ENCODE measurements at regions not wholly inside any gene's neighbourhood (a gene's known extent, or its start where the extent isn't known, plus 50 kb on each side); places are given as distances from the start of the nearest gene placed in this dataset.
A peak's percentile ranks its signal among the peaks of the same experiment; 100 is the strongest.

GRCh38 chr2:242056026-242056425 is 186.5 kb downstream of the RTP5 start:
- no peak overlapping the region for H3K4me2 ChIP-seq (ENCODE audit: insufficient read depth in 1 of 2, low read depth in 2 of 2, low read length in 2 of 2)
- no peak overlapping the region for H3K27ac ChIP-seq (ENCODE audit: low read depth, low read length)
- no peak overlapping the region for H4K5ac ChIP-seq (ENCODE audit: insufficient read length, low read depth, low read length)
- no peak overlapping the region for H3K9ac ChIP-seq (replicated peaks in 1 of 4; ENCODE audit: extremely low read depth in 1 of 4, low read depth in 3 of 4, low read length in 3 of 4)
- DNase-seq (ENCODE audit: low read depth in 1 of 2, low spot score in 2 of 2) (peak in 1 of 2 experiments; percentile 8), FAIRE-seq (no peak)
- no peak overlapping the region for H3K4ac ChIP-seq (replicated peaks; ENCODE audit: insufficient read length, low read depth, low read length)
- H3K79me1 ChIP-seq (ENCODE audit: low read depth, low read length): no peaks in the 10 kb centered on the region
- H3K14ac ChIP-seq (ENCODE audit: insufficient read length): no peak overlapping the region
- H2BK20ac ChIP-seq (ENCODE audit: low read length): no peak overlapping the region
- H3K18ac ChIP-seq (ENCODE audit: extremely low read depth, low read length): no peak overlapping the region
- no peak overlapping the region for H2BK12ac ChIP-seq (ENCODE audit: low read depth, low read length)
- H4K8ac ChIP-seq (ENCODE audit: extremely low read depth, insufficient read depth, low read length): no peak overlapping the region
- H3K23me2 ChIP-seq (ENCODE audit: low read depth, low read length): no peaks in the 10 kb centered on the region
- H3K79me2 ChIP-seq (ENCODE audit: control insufficient read depth in 1 of 2, insufficient read depth in 2 of 2, low read length in 2 of 2): no peaks in the 10 kb centered on the region
- H3K56ac ChIP-seq (replicated peaks; ENCODE audit: insufficient read length, low read depth, low read length): no peak overlapping the region
- H2AFZ ChIP-seq (ENCODE audit: low read length): no peak overlapping the region
- no peak overlapping the region for H3K23ac ChIP-seq (ENCODE audit: insufficient read length)
- H2BK5ac ChIP-seq (ENCODE audit: low read depth, low read length): no peak overlapping the region
- H2BK120ac ChIP-seq (replicated peaks; ENCODE audit: low read depth, low read length): no peak overlapping the region
- peaks cover 6 to 9% of the 10 kb centered on the region in 2 experiments for H3K9me3 ChIP-seq (ENCODE audit: insufficient read depth in 2 of 2, low read depth in 1 of 2, low read length in 1 of 2)
- no peak overlapping the region for H2BK15ac ChIP-seq (ENCODE audit: low read length)
- peaks cover 1 to 62% (median 40%) of the 10 kb centered on the region in 4 experiments for H3K27me3 ChIP-seq (replicated peaks in 1 of 4; ENCODE audit: control insufficient read depth in 3 of 4, extremely low read depth in 1 of 4, insufficient read depth in 3 of 4, low read length in 3 of 4)
- ChIA-PET CTCF (ENCODE audit: partially characterized antibody) (no interaction called here), POLR2A (ENCODE audit: partially characterized antibody) (no interaction called here)
- H3K4me1 ChIP-seq (replicated peaks in 1 of 4; ENCODE audit: control insufficient read depth in 3 of 4, insufficient read depth in 4 of 4, low read length in 3 of 4): no peaks in the 10 kb centered on the region; a peak in 1 of 7 replicates
- no peaks in the 10 kb centered on the region for H3K36me3 ChIP-seq (ENCODE audit: control insufficient read depth in 2 of 4, insufficient read depth in 4 of 4, low read length in 3 of 4)
- 91% methylated on average over 10 of the region's 10 CpGs; no CpG with 5 or more reads in 1 of the 2 experiments for WGBS, 2 experiments (ENCODE audit: extremely low coverage in 1 of 2, insufficient coverage in 1 of 2, insufficient read length in 1 of 2, insufficient replicate concordance in 2 of 2, low coverage in 1 of 2, low lambda C conversion rate in 2 of 2, missing lambda C conversion rate in 1 of 2)
- no peaks in the 10 kb centered on the region for H4K20me1 ChIP-seq (replicated peaks in 1 of 2; ENCODE audit: control insufficient read depth in 1 of 2, insufficient read depth in 2 of 2, low read length in 2 of 2)
- H3K4me3 ChIP-seq (ENCODE audit: extremely low read depth in 1 of 4, insufficient read depth in 2 of 4, low read depth in 3 of 4, low read length in 4 of 4): no peak overlapping the region
- no peak overlapping the region for H2AK5ac ChIP-seq (ENCODE audit: low read depth, low read length)
- no peak overlapping the region for H4K91ac ChIP-seq (replicated peaks; ENCODE audit: insufficient read length, low read length)
- TF ChIP-seq RFX5 (IDR thresholded peaks at IDR 0.05; ENCODE audit: borderline replicate concordance, low read depth, low read length): no peak

All from H1 (cell line).